Keratinocyte (primary cell): ENCODE measurements at regions not wholly inside any gene's neighbourhood (a gene's known extent, or its start where the extent isn't known, plus 50 kb on each side); places are given as distances from the start of the nearest gene placed in this dataset.
A peak's percentile ranks its signal among the peaks of the same experiment; 100 is the strongest.

Experiments used
- DNase-seq: peaks from one replicate; pipeline ENCODE4 v3.0.0-alpha.2; 2011; ENCODE audit warnings: low read depth, missing footprints, low spot score
- FAIRE-seq: peaks from 2 replicates; lab custom pipeline; 2011; peaks lifted over from hg19 to GRCh38; lab: Jason Lieb, UNC
- H2AFZ ChIP-seq: 2 replicates; pipeline ENCODE4 v1.6.0; 2012; ENCODE audit warnings: low read length, control low read depth, inconsistent platforms; ENCODE audit not compliant: control insufficient read depth
- H3K27ac ChIP-seq: 2 replicates; pipeline ENCODE4 v1.5.1; 2011; ENCODE audit warnings: low read length; ENCODE audit not compliant: control insufficient read depth, insufficient read depth
- H3K27me3 ChIP-seq: 3 replicates; pipeline ENCODE4 v1.6.0; 2011; ENCODE audit warnings: low read length; ENCODE audit not compliant: control insufficient read depth, insufficient read depth; ENCODE audit errors: extremely low read depth
- H3K36me3 ChIP-seq, 2 experiments: 2 replicates in 1 of 2; 3 replicates in 1 of 2; pipeline ENCODE4 v1.5.1; 2011; ENCODE audit warnings: low read length in 2 of 2, mild to moderate bottlenecking in 1 of 2; ENCODE audit not compliant: control insufficient read depth in 2 of 2, insufficient read depth in 2 of 2; ENCODE audit errors: extremely low read depth in 1 of 2
- H3K4me1 ChIP-seq: 3 replicates; pipeline ENCODE4 v1.5.1; 2011; ENCODE audit warnings: low read length; ENCODE audit not compliant: control insufficient read depth, insufficient read depth; ENCODE audit errors: extremely low read depth
- H3K4me2 ChIP-seq: 3 replicates; pipeline ENCODE4 v1.6.0; 2011; ENCODE audit warnings: low read depth, low read length; ENCODE audit not compliant: control insufficient read depth, insufficient read depth; ENCODE audit errors: extremely low read depth
- H3K4me3 ChIP-seq, 3 experiments: fragments of 200-600 bp in 1 of 3; sonication (generic) in 1 of 3; 2 replicates in 2 of 3; 3 replicates in 1 of 3; pipeline ENCODE4 v1.5.1; 2011 to 2016; ENCODE audit warnings: low read length in 3 of 3, mild to moderate bottlenecking in 3 of 3, control low read depth in 2 of 3, inconsistent platforms in 1 of 3, low read depth in 1 of 3, mixed read lengths in 1 of 3, mixed run types in 1 of 3, moderate library complexity in 1 of 3; ENCODE audit not compliant: control insufficient read depth in 2 of 3, insufficient read depth in 2 of 3; ENCODE audit errors: extremely low read depth in 1 of 3
- H3K79me2 ChIP-seq: 2 replicates; pipeline ENCODE4 v1.6.0; 2012; ENCODE audit warnings: low read length; ENCODE audit not compliant: control insufficient read depth, insufficient read depth
- H3K9ac ChIP-seq: 3 replicates; pipeline ENCODE4 v1.6.0; 2011; ENCODE audit warnings: low read length; ENCODE audit not compliant: control insufficient read depth, insufficient read depth; ENCODE audit errors: extremely low read depth
- H3K9me1 ChIP-seq: 3 replicates; pipeline ENCODE4 v1.6.0; 2011; ENCODE audit warnings: low read length; ENCODE audit not compliant: control insufficient read depth, insufficient read depth; ENCODE audit errors: extremely low read depth
- H3K9me3 ChIP-seq: 2 replicates; pipeline ENCODE4 v1.5.1; 2012; ENCODE audit warnings: low read depth, low read length; ENCODE audit not compliant: control insufficient read depth
- H4K20me1 ChIP-seq: 3 replicates; pipeline ENCODE4 v1.6.0; 2011; ENCODE audit warnings: low read length; ENCODE audit not compliant: control insufficient read depth, insufficient read depth; ENCODE audit errors: extremely low read depth
- EZH2 ChIP-seq: IDR thresholded peaks from one replicate; pipeline ENCODE4 v1.6.1; 2012; ENCODE audit warnings: inconsistent platforms, mild to moderate bottlenecking, low read length, moderate library complexity
- dilution Hi-C: fragments of 300-500 bp; cut with MboI; formaldehyde crosslinking; loops from one replicate; pipeline ENCODE4 v1.7.0; 2020; ENCODE audit warnings: low sequenced_read_pairs; ENCODE audit not compliant: extremely low pct_ligation_motif_present
- TF ChIP-seq, protein P1 (sequence below), 3 experiments: IDR thresholded peaks in 1 of 3; conservative IDR thresholded peaks in 1 of 3; optimal IDR thresholded peaks in 1 of 3; 2 replicates in 2 of 3; 3 replicates in 1 of 3; pipeline versions ENCODE3 to v1.5.1; 2011; ENCODE audit warnings: low read length in 3 of 3, mild to moderate bottlenecking in 3 of 3, moderate library complexity in 2 of 3, control low read depth in 1 of 3, inconsistent platforms in 1 of 3; ENCODE audit not compliant: insufficient read depth in 2 of 3; ENCODE audit errors: extremely low read depth in 1 of 3

GRCh38 chr1:55955016-55955621, 624.2 kb downstream of the PLPP3 start:
- FAIRE-seq: peak; percentile 82

GRCh38 chr1:55951291-55951690, 628.1 kb downstream of the PLPP3 start:
- Histone ChIP-seq H4K20me1 (no peaks in the 10 kb centered on the region), H2AFZ (no peak overlapping the region), H3K4me2 (no peak overlapping the region), H3K9ac (no peak overlapping the region), H3K27me3 (no peaks in the 10 kb centered on the region), H3K9me3 (no peaks in the 10 kb centered on the region), H3K79me2 (no peaks in the 10 kb centered on the region), H3K36me3 (no peaks in the 10 kb centered on the region), H3K27ac (no peak overlapping the region), H3K4me1 (no peaks in the 10 kb centered on the region), H3K9me1 (no peaks in the 10 kb centered on the region), H3K4me3 (no peak overlapping the region)
- dilution Hi-C loops: no loop called here
- FAIRE-seq (no peak), DNase-seq (no peak)
- TF ChIP-seq EZH2: no peak
- TF ChIP-seq, protein P1, sequence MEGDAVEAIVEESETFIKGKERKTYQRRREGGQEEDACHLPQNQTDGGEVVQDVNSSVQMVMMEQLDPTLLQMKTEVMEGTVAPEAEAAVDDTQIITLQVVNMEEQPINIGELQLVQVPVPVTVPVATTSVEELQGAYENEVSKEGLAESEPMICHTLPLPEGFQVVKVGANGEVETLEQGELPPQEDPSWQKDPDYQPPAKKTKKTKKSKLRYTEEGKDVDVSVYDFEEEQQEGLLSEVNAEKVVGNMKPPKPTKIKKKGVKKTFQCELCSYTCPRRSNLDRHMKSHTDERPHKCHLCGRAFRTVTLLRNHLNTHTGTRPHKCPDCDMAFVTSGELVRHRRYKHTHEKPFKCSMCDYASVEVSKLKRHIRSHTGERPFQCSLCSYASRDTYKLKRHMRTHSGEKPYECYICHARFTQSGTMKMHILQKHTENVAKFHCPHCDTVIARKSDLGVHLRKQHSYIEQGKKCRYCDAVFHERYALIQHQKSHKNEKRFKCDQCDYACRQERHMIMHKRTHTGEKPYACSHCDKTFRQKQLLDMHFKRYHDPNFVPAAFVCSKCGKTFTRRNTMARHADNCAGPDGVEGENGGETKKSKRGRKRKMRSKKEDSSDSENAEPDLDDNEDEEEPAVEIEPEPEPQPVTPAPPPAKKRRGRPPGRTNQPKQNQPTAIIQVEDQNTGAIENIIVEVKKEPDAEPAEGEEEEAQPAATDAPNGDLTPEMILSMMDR (optimal IDR thresholded peaks at IDR 0.05 in 1 of 3, IDR thresholded peaks at IDR 0.05 in 1 of 3, conservative IDR thresholded peaks at IDR 0.05 in 1 of 3; ENCODE audit: extremely low read depth in 1 of 3, insufficient read depth in 2 of 3, low read length in 3 of 3): no peak

More at GRCh38 chr1:55955016-55955621, 624.2 kb downstream of the PLPP3 start:
- Histone ChIP-seq H3K4me1 (no peaks in the 10 kb centered on the region), H4K20me1 (no peaks in the 10 kb centered on the region), H3K36me3 (no peaks in the 10 kb centered on the region), H3K9ac (no peak overlapping the region), H2AFZ (no peak overlapping the region), H3K4me3 (no peak overlapping the region), H3K27me3 (no peaks in the 10 kb centered on the region), H3K79me2 (no peaks in the 10 kb centered on the region), H3K9me1 (no peaks in the 10 kb centered on the region), H3K4me2 (no peak overlapping the region), H3K27ac (no peak overlapping the region), H3K9me3 (no peaks in the 10 kb centered on the region)
- TF ChIP-seq, protein P1 (optimal IDR thresholded peaks at IDR 0.05 in 1 of 3, IDR thresholded peaks at IDR 0.05 in 1 of 3, conservative IDR thresholded peaks at IDR 0.05 in 1 of 3; ENCODE audit: extremely low read depth in 1 of 3, insufficient read depth in 2 of 3, low read length in 3 of 3): no peak
- no peak for TF ChIP-seq EZH2
- no peak for DNase-seq
- dilution Hi-C loops: no loop called here
